ENCODE measurements at regions not wholly inside any gene's neighbourhood (a gene's known extent, or its start where the extent isn't known, plus 50 kb on each side); places are given as distances from the start of the nearest gene placed in this dataset.

DNA sequence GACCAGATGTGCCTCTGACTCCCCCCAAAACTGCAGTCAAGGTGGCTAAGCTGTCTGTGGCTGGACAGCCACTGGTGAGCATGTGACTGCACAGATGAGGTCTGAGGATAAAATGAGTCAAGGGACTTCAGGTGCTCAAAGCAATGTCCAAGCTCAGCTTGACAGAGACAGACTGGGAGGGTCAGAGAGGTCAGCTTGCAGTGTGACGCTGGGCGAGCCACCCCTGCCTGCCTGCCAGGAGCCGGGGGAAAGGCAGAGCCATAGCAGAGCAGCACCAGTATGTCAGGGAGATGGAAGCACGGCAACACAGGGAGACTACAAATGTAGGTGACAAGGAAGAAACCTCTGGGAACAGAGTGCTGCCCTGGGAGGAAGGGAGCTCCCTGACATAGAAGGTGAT, 399.4 kb downstream of the OCA2 start:
- Histone ChIP-seq H3K36me3 (no peaks in the 10 kb centered on the region), H3F3A (ENCODE audit: low read depth) (no peaks in the 10 kb centered on the region), H4K20me1 (ENCODE audit: low read depth) (no peaks in the 10 kb centered on the region), H3K9ac (no peak overlapping the region), H3K4me3 (no peak overlapping the region), H2AFZ (replicated peaks) (no peak overlapping the region), H3K79me2 (ENCODE audit: low read depth) (no peaks in the 10 kb centered on the region), H3K27ac (no peak overlapping the region), H3K4me1 (peaks cover 12% of the 10 kb centered on the region), H3K27me3 (no peaks in the 10 kb centered on the region), H3K4me2 (no peak overlapping the region), H3K9me3 (ENCODE audit: low read depth) (no peaks in the 10 kb centered on the region)
- H3K9me3 Mint-ChIP-seq, result peaks cover 2% of the 10 kb centered on the region
- no peak for DNase-seq (ENCODE audit: low spot score)
- peaks cover 12% of the 10 kb centered on the region for H3K4me1 Mint-ChIP-seq
- no peaks in the 10 kb centered on the region for H3K36me3 Mint-ChIP-seq
- no peak overlapping the region for H3K4me3 Mint-ChIP-seq
- peaks cover 6% of the 10 kb centered on the region for H3K27me3 Mint-ChIP-seq (ENCODE audit: insufficient read depth, low read depth)
- TF ChIP-seq, protein P1, sequence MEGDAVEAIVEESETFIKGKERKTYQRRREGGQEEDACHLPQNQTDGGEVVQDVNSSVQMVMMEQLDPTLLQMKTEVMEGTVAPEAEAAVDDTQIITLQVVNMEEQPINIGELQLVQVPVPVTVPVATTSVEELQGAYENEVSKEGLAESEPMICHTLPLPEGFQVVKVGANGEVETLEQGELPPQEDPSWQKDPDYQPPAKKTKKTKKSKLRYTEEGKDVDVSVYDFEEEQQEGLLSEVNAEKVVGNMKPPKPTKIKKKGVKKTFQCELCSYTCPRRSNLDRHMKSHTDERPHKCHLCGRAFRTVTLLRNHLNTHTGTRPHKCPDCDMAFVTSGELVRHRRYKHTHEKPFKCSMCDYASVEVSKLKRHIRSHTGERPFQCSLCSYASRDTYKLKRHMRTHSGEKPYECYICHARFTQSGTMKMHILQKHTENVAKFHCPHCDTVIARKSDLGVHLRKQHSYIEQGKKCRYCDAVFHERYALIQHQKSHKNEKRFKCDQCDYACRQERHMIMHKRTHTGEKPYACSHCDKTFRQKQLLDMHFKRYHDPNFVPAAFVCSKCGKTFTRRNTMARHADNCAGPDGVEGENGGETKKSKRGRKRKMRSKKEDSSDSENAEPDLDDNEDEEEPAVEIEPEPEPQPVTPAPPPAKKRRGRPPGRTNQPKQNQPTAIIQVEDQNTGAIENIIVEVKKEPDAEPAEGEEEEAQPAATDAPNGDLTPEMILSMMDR (IDR thresholded peaks at IDR 0.05), result no peak
- TF ChIP-seq EZH2 (IDR thresholded peaks at IDR 0.05) (no peak), EZH2phosphoT487 (IDR thresholded peaks at IDR 0.05) (no peak)
- no peak overlapping the region for H3K27ac Mint-ChIP-seq

DNA sequence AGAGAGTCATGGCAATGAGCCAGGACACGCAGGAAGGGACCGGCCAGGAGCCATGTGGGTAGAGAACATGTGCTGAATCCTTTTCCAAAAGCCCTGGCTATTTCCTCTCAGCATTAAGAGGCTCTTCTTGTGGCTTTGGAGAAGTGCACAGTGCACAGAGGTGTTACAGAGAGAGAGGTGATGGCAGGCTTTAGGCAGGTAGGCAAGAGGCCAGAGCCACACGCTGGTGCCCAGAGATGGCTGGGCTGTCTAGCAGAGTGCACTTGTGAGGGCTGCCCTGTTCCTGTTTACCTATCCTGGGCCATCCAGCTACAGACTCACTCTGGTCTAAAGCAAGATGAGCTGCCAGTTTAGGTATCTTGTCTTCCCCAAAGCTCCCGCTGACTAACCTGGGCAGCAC, 402.6 kb downstream of the OCA2 start:
- Histone ChIP-seq H4K20me1 (ENCODE audit: low read depth) (no peaks in the 10 kb centered on the region), H3K9me3 (ENCODE audit: low read depth) (no peaks in the 10 kb centered on the region), H3F3A (ENCODE audit: low read depth) (no peaks in the 10 kb centered on the region), H3K9ac (no peak overlapping the region), H2AFZ (replicated peaks) (no peak overlapping the region), H3K27me3 (no peaks in the 10 kb centered on the region), H3K4me1 (peaks cover 13% of the 10 kb centered on the region), H3K4me3 (no peak overlapping the region), H3K79me2 (ENCODE audit: low read depth) (no peaks in the 10 kb centered on the region), H3K4me2 (no peak overlapping the region), H3K27ac (no peak overlapping the region), H3K36me3 (no peaks in the 10 kb centered on the region)
- H3K4me1 Mint-ChIP-seq, result no peaks in the 10 kb centered on the region
- TF ChIP-seq EZH2 (IDR thresholded peaks at IDR 0.05) (no peak), EZH2phosphoT487 (IDR thresholded peaks at IDR 0.05) (no peak)
- TF ChIP-seq, protein P1 (IDR thresholded peaks at IDR 0.05), result no peak
- H3K27ac Mint-ChIP-seq, result no peak overlapping the region
- peaks cover 2% of the 10 kb centered on the region for H3K36me3 Mint-ChIP-seq
- peaks cover 4% of the 10 kb centered on the region for H3K27me3 Mint-ChIP-seq (ENCODE audit: insufficient read depth, low read depth)
- DNase-seq (ENCODE audit: low spot score), result no peak
- H3K9me3 Mint-ChIP-seq, result peaks cover 2% of the 10 kb centered on the region
- H3K4me3 Mint-ChIP-seq, result no peak overlapping the region

DNA sequence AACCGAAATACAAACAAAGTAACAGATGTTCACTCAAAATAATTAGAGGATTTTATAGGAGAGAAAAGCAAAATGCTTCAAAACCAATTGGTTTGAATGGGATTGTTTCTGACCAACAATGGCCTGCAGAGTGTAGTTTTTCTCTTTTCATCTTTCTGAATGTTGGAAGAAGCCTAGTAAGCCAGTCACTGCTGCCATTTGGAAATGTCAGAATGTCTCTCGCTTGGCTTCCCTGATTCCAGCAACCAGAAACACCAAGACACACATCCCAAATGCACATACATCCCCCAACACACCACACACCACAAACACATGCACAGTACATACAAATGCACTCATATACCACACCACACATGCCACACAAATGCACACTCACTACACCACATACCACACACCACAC, 403.4 kb downstream of the OCA2 start:
- Histone ChIP-seq H3K36me3 (no peaks in the 10 kb centered on the region), H3K9ac (no peak overlapping the region), H3K79me2 (ENCODE audit: low read depth) (no peaks in the 10 kb centered on the region), H4K20me1 (ENCODE audit: low read depth) (no peaks in the 10 kb centered on the region), H2AFZ (replicated peaks) (no peak overlapping the region), H3K4me3 (no peak overlapping the region), H3K4me1 (peaks cover 13% of the 10 kb centered on the region), H3K4me2 (no peak overlapping the region), H3K9me3 (ENCODE audit: low read depth) (no peaks in the 10 kb centered on the region), H3K27ac (no peak overlapping the region), H3F3A (ENCODE audit: low read depth) (no peaks in the 10 kb centered on the region), H3K27me3 (no peaks in the 10 kb centered on the region)
- H3K36me3 Mint-ChIP-seq, result peaks cover 2% of the 10 kb centered on the region
- H3K4me1 Mint-ChIP-seq, result no peaks in the 10 kb centered on the region
- peaks cover 2% of the 10 kb centered on the region for H3K9me3 Mint-ChIP-seq
- H3K4me3 Mint-ChIP-seq, result no peak overlapping the region
- TF ChIP-seq, protein P1 (IDR thresholded peaks at IDR 0.05), result no peak
- TF ChIP-seq EZH2phosphoT487 (IDR thresholded peaks at IDR 0.05) (no peak), EZH2 (IDR thresholded peaks at IDR 0.05) (no peak)
- no peak overlapping the region for H3K27ac Mint-ChIP-seq
- no peak for DNase-seq (ENCODE audit: low spot score)
- peaks cover 4% of the 10 kb centered on the region for H3K27me3 Mint-ChIP-seq (ENCODE audit: insufficient read depth, low read depth)

Data from neural progenitor cell (in vitro differentiated cells).